Body of pancreas (tissue), 4 donors: ENCODE measurements at regions not wholly inside any gene's neighbourhood (a gene's known extent, or its start where the extent isn't known, plus 50 kb on each side); places are given as distances from the start of the nearest gene placed in this dataset.
"Not testable (repeated sequence)": the region's sequence is repeated elsewhere in the genome, so short reads cannot be mapped to it uniquely, and the experiment has no call there.

Source experiments
- ATAC-seq: fragments of 150-250 bp; one replicate; pipeline ENCODE4 v1.9.1; 2016
- DNase-seq, 4 donors: peaks; one replicate each; pipeline ENCODE4 v3.0.0-alpha.2; 2019
- H3K27ac ChIP-seq, 4 donors: fragments of 200-600 bp; sonication (generic); 1 replicate in 3 of 4; 2 replicates in 1 of 4; pipeline versions ENCODE4 v1.5.1 to v1.6.1; 2016 to 2019; ENCODE audit warnings: mild to moderate bottlenecking in 1 of 4, mixed read lengths in 1 of 4, moderate library complexity in 1 of 4
- H3K27me3 ChIP-seq, 2 donors: fragments of 200-600 bp; sonication (generic); one replicate each; pipeline ENCODE4 v1.6.0; 2016; ENCODE audit warnings: mild to moderate bottlenecking in 1 of 2
- H3K36me3 ChIP-seq, 2 donors: fragments of 200-600 bp; sonication (generic); replicated peaks in 1 of 2; 2 replicates each; pipeline ENCODE4 v1.5.1; 2016; ENCODE audit warnings: low read depth in 2 of 2; ENCODE audit not compliant: insufficient read depth in 1 of 2
- H3K4me1 ChIP-seq: fragments of 200-600 bp; sonication (generic); one replicate; pipeline ENCODE4 v1.6.0; 2016
- H3K4me3 ChIP-seq, 2 donors: fragments of 200-600 bp; sonication (generic); 1 replicate in 1 of 2; 2 replicates in 1 of 2; pipeline ENCODE4 v1.5.1; 2016 to 2019
- H3K9me3 ChIP-seq, 3 donors: fragments of 200-600 bp; sonication (generic); 1 replicate in 2 of 3; 2 replicates in 1 of 3; pipeline ENCODE4 v1.5.1; 2016
- CTCF ChIP-seq, 7 experiments: fragments of 450-650 bp in 4 of 7; fragments of 200-600 bp in 3 of 7; sonication (generic) in 3 of 7; IDR thresholded peaks; one replicate each; pipeline ENCODE4 v1.5.1; 2016 to 2019; ENCODE audit warnings: antibody characterized with exemption in 7 of 7
- POLR2A ChIP-seq, 3 donors: fragments of 450-650 bp; IDR thresholded peaks; one replicate each; pipeline ENCODE4 v1.6.1; 2016; ENCODE audit warnings: antibody characterized with exemption in 3 of 3, mild to moderate bottlenecking in 2 of 3
- WGBS, 2 donors: methylation state at CpG; one replicate each; pipeline ENCODE4 v1.1.5; 2017; 5-methylcytosine and 5-hydroxymethylcytosine counted together
- intact Hi-C: fragments of 100-400 bp; cut with DNase I; formaldehyde crosslinking; loops from one replicate; pipeline ENCODE4 v1.15.1; 2023

GRCh38 chr9:40907657-40908624 lies 220.5 kb downstream of the FOXD4L6 start:
- 60 to 62% methylated on average over 16 of the region's 16 CpGs for WGBS, 2 donors
- Histone ChIP-seq H3K4me3 (no peak overlapping the region), H3K27ac (no peak overlapping the region), H3K4me1 (no peaks in the 10 kb centered on the region), H3K27me3 (no peaks in the 10 kb centered on the region), H3K36me3 (no peaks in the 10 kb centered on the region), H3K9me3 (peaks cover 0 to 97% (median 6%) of the 10 kb centered on the region in 3 donors)
- intact Hi-C loops: no loop called here
- ATAC-seq: no peak
- no peak for DNase-seq
- TF ChIP-seq CTCF (IDR thresholded peaks at IDR 0.05) (no peak), POLR2A (IDR thresholded peaks at IDR 0.05) (no peak)

GRCh38 chr9:40906879-40907278 lies 221.6 kb downstream of the FOXD4L6 start:
- intact Hi-C loops, H3K27ac ChIP-seq, H3K4me3 ChIP-seq, DNase-seq, H3K36me3 ChIP-seq, H3K27me3 ChIP-seq, H3K4me1 ChIP-seq, ATAC-seq: not testable (repeated sequence)
- H3K9me3 ChIP-seq: peaks cover 0 to 86% (median 6%) of the 10 kb centered on the region in 3 donors
- 53 to 63% methylated on average over 5 of the region's 5 CpGs for WGBS, 2 donors

GRCh38 chr9:40892315-40892714 lies 236.2 kb downstream of the FOXD4L6 start:
- H3K4me3 ChIP-seq, ATAC-seq, DNase-seq, H3K36me3 ChIP-seq, intact Hi-C loops, H3K27me3 ChIP-seq, H3K4me1 ChIP-seq, H3K27ac ChIP-seq: not testable (repeated sequence)
- peaks cover 0 to 86% (median 0%) of the 10 kb centered on the region in 3 donors for H3K9me3 ChIP-seq
- WGBS, 2 donors: 61 to 78% methylated on average over 2 of the region's 2 CpGs

- H3K4me3 ChIP-seq, intact Hi-C loops, H3K27ac ChIP-seq, H3K4me1 ChIP-seq, H3K36me3 ChIP-seq, ATAC-seq, H3K27me3 ChIP-seq, DNase-seq: not testable (repeated sequence)
- WGBS, 2 donors: 74 to 85% methylated on average over 14 of the region's 14 CpGs
- peaks cover 0 to 83% (median 11%) of the 10 kb centered on the region in 3 donors for H3K9me3 ChIP-seq
Observed at GRCh38 chr9:40885858-40886257, 242.6 kb downstream of the FOXD4L6 start.

- DNase-seq, H3K27me3 ChIP-seq, H3K27ac ChIP-seq, H3K4me3 ChIP-seq, intact Hi-C loops, ATAC-seq, H3K4me1 ChIP-seq, H3K36me3 ChIP-seq: not testable (repeated sequence)
- H3K9me3 ChIP-seq: peaks cover 0 to 76% (median 11%) of the 10 kb centered on the region in 3 donors
- 78 to 81% methylated on average over 12 to 18 of the region's 18 CpGs for WGBS, 2 donors
Observed at GRCh38 chr9:40884902-40885490, 243.5 kb downstream of the FOXD4L6 start.

GRCh38 chr9:40884072-40884901 lies 244.2 kb downstream of the FOXD4L6 start:
- Histone ChIP-seq H3K4me3 (no peak overlapping the region), H3K36me3 (no peaks in the 10 kb centered on the region), H3K4me1 (no peaks in the 10 kb centered on the region), H3K9me3 (peaks cover 0 to 72% (median 11%) of the 10 kb centered on the region in 3 donors), H3K27me3 (no peaks in the 10 kb centered on the region), H3K27ac (no peak overlapping the region)
- TF ChIP-seq POLR2A (IDR thresholded peaks at IDR 0.05): no peak
- TF ChIP-seq CTCF (IDR thresholded peaks at IDR 0.05): no peak
- no peak for ATAC-seq
- WGBS, 2 donors: 90 to 93% methylated on average over 31 to 40 of the region's 40 CpGs
- intact Hi-C loops: no loop called here
- no peak for DNase-seq

GRCh38 chr9:40883423-40884071 lies 244.9 kb downstream of the FOXD4L6 start:
- WGBS, 2 donors: 90 to 91% methylated on average over 20 of the region's 20 CpGs
- DNase-seq, intact Hi-C loops, H3K27ac ChIP-seq, H3K4me3 ChIP-seq, H3K27me3 ChIP-seq, H3K4me1 ChIP-seq, ATAC-seq, H3K36me3 ChIP-seq: not testable (repeated sequence)
- peaks cover 0 to 69% (median 11%) of the 10 kb centered on the region in 3 donors for H3K9me3 ChIP-seq

- H3K4me3 ChIP-seq, H3K27ac ChIP-seq, H3K4me1 ChIP-seq, DNase-seq, H3K36me3 ChIP-seq, intact Hi-C loops, ATAC-seq, H3K27me3 ChIP-seq: not testable (repeated sequence)
- peaks cover 0 to 53% (median 0%) of the 10 kb centered on the region in 3 donors for H3K9me3 ChIP-seq
- 79 to 84% methylated on average over 13 of the region's 13 CpGs for WGBS, 2 donors
Observed at GRCh38 chr9:40873753-40874295, 254.7 kb downstream of the FOXD4L6 start.
